ENCODE measurements at regions not wholly inside any gene's neighbourhood (a gene's known extent, or its start where the extent isn't known, plus 50 kb on each side); places are given as distances from the start of the nearest gene placed in this dataset.

- TF ChIP-seq ETS1 (conservative IDR thresholded peaks at IDR 0.05; ENCODE audit: control insufficient read depth, low read depth, low read length) (no peak), POLR3A (IDR thresholded peaks at IDR 0.05; ENCODE audit: borderline replicate concordance, extremely low read depth, insufficient read depth, insufficient read length) (no peak), RBM22 (IDR thresholded peaks at IDR 0.05; ENCODE audit: low read depth, low read length, poor library complexity, severe bottlenecking) (no peak), MYNN (IDR thresholded peaks at IDR 0.05) (no peak), MYNN (CRISPR knock-in tag; IDR thresholded peaks at IDR 0.05) (no peak), XRCC5 (IDR thresholded peaks at IDR 0.05; ENCODE audit: low read depth, low read length) (no peak), ZBTB40 (IDR thresholded peaks at IDR 0.05) (no peak), ZBTB40 (CRISPR knock-in tag; IDR thresholded peaks at IDR 0.05) (no peak), KLF1 (tag; IDR thresholded peaks at IDR 0.05) (no peak), TCFL5 (CRISPR knock-in tag; conservative IDR thresholded peaks at IDR 0.05) (no peak), POLR2A (conservative IDR thresholded peaks at IDR 0.05) (no peak), NR2C2 (CRISPR knock-in tag; IDR thresholded peaks at IDR 0.05) (no peak), NR2C2 (tag; IDR thresholded peaks at IDR 0.05) (no peak), NR1H2 (CRISPR knock-in tag; IDR thresholded peaks at IDR 0.05) (no peak), CTCF (IDR thresholded peaks at IDR 0.05 in 2 of 3, conservative IDR thresholded peaks at IDR 0.05 in 1 of 3; ENCODE audit: insufficient read depth in 2 of 3, low read depth in 1 of 3, low read length in 3 of 3) (no peak), POLR2AphosphoS5 (IDR thresholded peaks at IDR 0.05; ENCODE audit: control insufficient read depth, insufficient read depth, low read depth, low read length) (no peak)
Observed at GRCh38 chr1:194537521-194537920, 1351.1 kb upstream of the B3GALT2 start.

All from K562 (cell line).